Suprapubic skin (tissue), 4 donors: ENCODE measurements at regions not wholly inside any gene's neighbourhood (a gene's known extent, or its start where the extent isn't known, plus 50 kb on each side); places are given as distances from the start of the nearest gene placed in this dataset.

Experiments
- DNase-seq, 2 donors: peaks; one replicate each; pipeline ENCODE4 v3.0.0-alpha.2; 2019; ENCODE audit warnings: low spot score in 2 of 2
- H3K27ac ChIP-seq: fragments of 200-600 bp; sonication (generic); one replicate; pipeline ENCODE4 v1.5.1; 2019
- H3K27me3 ChIP-seq: fragments of 200-600 bp; sonication (generic); one replicate; pipeline ENCODE4 v1.5.1; 2019
- H3K36me3 ChIP-seq: fragments of 200-600 bp; sonication (generic); one replicate; pipeline ENCODE4 v1.5.1; 2019
- H3K4me1 ChIP-seq: fragments of 200-600 bp; sonication (generic); one replicate; pipeline ENCODE4 v1.5.1; 2019
- H3K4me3 ChIP-seq: fragments of 200-600 bp; sonication (generic); one replicate; pipeline ENCODE4 v1.5.1; 2019; ENCODE audit warnings: mild to moderate bottlenecking
- H3K9me3 ChIP-seq: fragments of 200-600 bp; sonication (generic); one replicate; pipeline ENCODE4 v1.5.1; 2019
- CTCF ChIP-seq, 2 donors: fragments of 200-600 bp in 1 of 2; fragments of 450-650 bp in 1 of 2; sonication (generic) in 1 of 2; IDR thresholded peaks; one replicate each; pipeline ENCODE4 v1.5.1; 2016 to 2019; ENCODE audit warnings: antibody characterized with exemption in 2 of 2, mild to moderate bottlenecking in 1 of 2, moderate library complexity in 1 of 2
- EP300 ChIP-seq: sonication (generic); formaldehyde crosslinking; IDR thresholded peaks from one replicate; pipeline ENCODE4 v1.6.1; 2017; ENCODE audit warnings: antibody characterized with exemption
- POLR2A ChIP-seq, 2 donors: fragments of 450-650 bp; IDR thresholded peaks; one replicate each; pipeline ENCODE4 v1.6.1; 2017; ENCODE audit warnings: antibody characterized with exemption in 2 of 2, mild to moderate bottlenecking in 2 of 2, moderate library complexity in 2 of 2
- POLR2AphosphoS5 ChIP-seq, 3 donors: sonication (generic); formaldehyde crosslinking; IDR thresholded peaks; one replicate each; pipeline ENCODE4 v1.6.1; 2017; ENCODE audit warnings: antibody characterized with exemption in 3 of 3
- WGBS: methylation state at CpG from one replicate; pipeline ENCODE4 v1.1.5; 2018; 5-methylcytosine and 5-hydroxymethylcytosine counted together

GRCh38 chr20:11716239-11716944, 201.3 kb upstream of the BTBD3 start:
- H3K4me1 ChIP-seq, result no peaks in the 10 kb centered on the region
- TF ChIP-seq POLR2A (IDR thresholded peaks at IDR 0.05) (no peak), POLR2AphosphoS5 (IDR thresholded peaks at IDR 0.05) (no peak), EP300 (no peak)
- H3K27ac ChIP-seq, result no peak overlapping the region
- 66% methylated on average over 4 of the region's 4 CpGs for WGBS
- no peaks in the 10 kb centered on the region for H3K36me3 ChIP-seq
- H3K9me3 ChIP-seq, result no peaks in the 10 kb centered on the region
- no peak for DNase-seq
- H3K4me3 ChIP-seq, result no peak overlapping the region
- no peaks in the 10 kb centered on the region for H3K27me3 ChIP-seq

- no peak overlapping the region for H3K4me3 ChIP-seq
- WGBS, result 78% methylated on average over 1 of the region's 1 CpG
- no peaks in the 10 kb centered on the region for H3K36me3 ChIP-seq
- no peaks in the 10 kb centered on the region for H3K4me1 ChIP-seq
- DNase-seq, result no peak
- TF ChIP-seq EP300 (no peak), POLR2AphosphoS5 (IDR thresholded peaks at IDR 0.05) (no peak), POLR2A (IDR thresholded peaks at IDR 0.05) (no peak), CTCF (IDR thresholded peaks at IDR 0.05) (no peak)
- H3K27ac ChIP-seq, result no peak overlapping the region
- no peaks in the 10 kb centered on the region for H3K27me3 ChIP-seq
- H3K9me3 ChIP-seq, result no peaks in the 10 kb centered on the region
Measured at GRCh38 chr20:11716945-11717248, 200.8 kb upstream of the BTBD3 start.

- no peak for DNase-seq
- no peaks in the 10 kb centered on the region for H3K27me3 ChIP-seq
- TF ChIP-seq EP300 (no peak), POLR2A (IDR thresholded peaks at IDR 0.05) (no peak), CTCF (IDR thresholded peaks at IDR 0.05) (no peak), POLR2AphosphoS5 (IDR thresholded peaks at IDR 0.05) (no peak)
- no peaks in the 10 kb centered on the region for H3K4me1 ChIP-seq
- H3K27ac ChIP-seq, result no peak overlapping the region
- H3K4me3 ChIP-seq, result no peak overlapping the region
- H3K9me3 ChIP-seq, result no peaks in the 10 kb centered on the region
- WGBS, result 88% methylated on average over 3 of the region's 3 CpGs
- no peaks in the 10 kb centered on the region for H3K36me3 ChIP-seq
Measured at GRCh38 chr20:11717562-11717961, 200.1 kb upstream of the BTBD3 start.

GRCh38 chr20:11718474-11719094, 199.1 kb upstream of the BTBD3 start:
- H3K27ac ChIP-seq, result no peak overlapping the region
- no peaks in the 10 kb centered on the region for H3K4me1 ChIP-seq
- TF ChIP-seq CTCF (IDR thresholded peaks at IDR 0.05), result no peak
- TF ChIP-seq EP300, result no peak
- no peak for TF ChIP-seq POLR2AphosphoS5 (IDR thresholded peaks at IDR 0.05)
- TF ChIP-seq POLR2A (IDR thresholded peaks at IDR 0.05), result no peak
- no peaks in the 10 kb centered on the region for H3K9me3 ChIP-seq
- no peaks in the 10 kb centered on the region for H3K27me3 ChIP-seq
- DNase-seq, result no peak
- no peaks in the 10 kb centered on the region for H3K36me3 ChIP-seq
- no peak overlapping the region for H3K4me3 ChIP-seq
- 86% methylated on average over 1 of the region's 1 CpG for WGBS

GRCh38 chr20:11719153-11719552, 198.5 kb upstream of the BTBD3 start:
- 71% methylated on average over 4 of the region's 4 CpGs for WGBS
- no peak for DNase-seq
- TF ChIP-seq POLR2A (IDR thresholded peaks at IDR 0.05) (no peak), CTCF (IDR thresholded peaks at IDR 0.05) (no peak), POLR2AphosphoS5 (IDR thresholded peaks at IDR 0.05) (no peak), EP300 (no peak)

More at GRCh38 chr20:11719153-11719552, 198.5 kb upstream of the BTBD3 start:
- no peaks in the 10 kb centered on the region for H3K36me3 ChIP-seq
- H3K27ac ChIP-seq, result no peak overlapping the region
- H3K4me1 ChIP-seq, result no peaks in the 10 kb centered on the region
- no peaks in the 10 kb centered on the region for H3K9me3 ChIP-seq
- no peaks in the 10 kb centered on the region for H3K27me3 ChIP-seq
- H3K4me3 ChIP-seq, result no peak overlapping the region
